ENCODE measurements at regions not wholly inside any gene's neighbourhood (a gene's known extent, or its start where the extent isn't known, plus 50 kb on each side); places are given as distances from the start of the nearest gene placed in this dataset.

GRCh38 chr7:32661501-32661900 is 166.2 kb downstream of the AVL9 start:
- no peak for TF ChIP-seq CTCF (IDR thresholded peaks at IDR 0.05; ENCODE audit: poor library complexity)
- no peak for TF ChIP-seq EZH2phosphoT487 (IDR thresholded peaks at IDR 0.05; ENCODE audit: low read depth, severe bottlenecking, unreplicated experiment)
- no peak for TF ChIP-seq EZH2 (IDR thresholded peaks at IDR 0.05; ENCODE audit: borderline replicate concordance)

All from hepatocyte (in vitro differentiated cells).